Choroid plexus epithelial cell (primary cell): ENCODE measurements at regions not wholly inside any gene's neighbourhood (a gene's known extent, or its start where the extent isn't known, plus 50 kb on each side); places are given as distances from the start of the nearest gene placed in this dataset.

ENCODE experiments used
- DNase-seq: peaks from one replicate; pipeline ENCODE4 v3.0.0-alpha.2; 2010; ENCODE audit warnings: low read depth
- H3K4me3 ChIP-seq: 2 replicates; pipeline ENCODE4 v1.5.1; 2011; ENCODE audit warnings: low read depth, mild to moderate bottlenecking, control low read depth, low read length, moderate library complexity
- CTCF ChIP-seq: conservative IDR thresholded peaks from 2 replicates; pipeline ENCODE4 v1.5.1; 2011; ENCODE audit warnings: low read depth, mild to moderate bottlenecking, control low read depth, inconsistent platforms, low read length, moderate library complexity

GRCh38 chr18:51953521-51953920, 386.5 kb upstream of the DCC start:
- H3K4me3 ChIP-seq = no peak overlapping the region
- no peak for TF ChIP-seq CTCF
- DNase-seq = no peak

- no peak for DNase-seq
- no peak overlapping the region for H3K4me3 ChIP-seq
- no peak for TF ChIP-seq CTCF
These were observed 384.9 kb upstream of the DCC start for GRCh38 chr18:51955136-51955535.

- H3K4me3 ChIP-seq = no peak overlapping the region
- no peak for TF ChIP-seq CTCF
- DNase-seq = no peak
These were observed 383.0 kb upstream of the DCC start for GRCh38 chr18:51957001-51957400.

- no peak for TF ChIP-seq CTCF
These were observed 359.9 kb upstream of the DCC start for GRCh38 chr18:51980101-51980500.

GRCh38 chr18:51988277-51988676, 351.7 kb upstream of the DCC start:
- no peak for TF ChIP-seq CTCF
- DNase-seq = no peak
- H3K4me3 ChIP-seq = no peak overlapping the region

More at GRCh38 chr18:51980101-51980500, 359.9 kb upstream of the DCC start:
- no peak overlapping the region for H3K4me3 ChIP-seq
- DNase-seq = no peak

- DNase-seq = no peak
- no peak for TF ChIP-seq CTCF
- H3K4me3 ChIP-seq = no peak overlapping the region
These were observed 342.9 kb upstream of the DCC start for GRCh38 chr18:51997129-51997528.

- DNase-seq = no peak
- TF ChIP-seq CTCF = no peak
- no peak overlapping the region for H3K4me3 ChIP-seq
These were observed 341.9 kb upstream of the DCC start for GRCh38 chr18:51998066-51998465.
